HG03060 (cell line): ENCODE measurements at regions not wholly inside any gene's neighbourhood (a gene's known extent, or its start where the extent isn't known, plus 50 kb on each side); places are given as distances from the start of the nearest gene placed in this dataset.

Source experiments
- ATAC-seq: cut with Tn5 transposase; IDR thresholded peaks from one replicate; pipeline ENCODE4 v1.9.1; 2021; ENCODE audit warnings: low read depth, moderate number of reproducible peaks; ENCODE audit not compliant: unreplicated experiment

DNA sequence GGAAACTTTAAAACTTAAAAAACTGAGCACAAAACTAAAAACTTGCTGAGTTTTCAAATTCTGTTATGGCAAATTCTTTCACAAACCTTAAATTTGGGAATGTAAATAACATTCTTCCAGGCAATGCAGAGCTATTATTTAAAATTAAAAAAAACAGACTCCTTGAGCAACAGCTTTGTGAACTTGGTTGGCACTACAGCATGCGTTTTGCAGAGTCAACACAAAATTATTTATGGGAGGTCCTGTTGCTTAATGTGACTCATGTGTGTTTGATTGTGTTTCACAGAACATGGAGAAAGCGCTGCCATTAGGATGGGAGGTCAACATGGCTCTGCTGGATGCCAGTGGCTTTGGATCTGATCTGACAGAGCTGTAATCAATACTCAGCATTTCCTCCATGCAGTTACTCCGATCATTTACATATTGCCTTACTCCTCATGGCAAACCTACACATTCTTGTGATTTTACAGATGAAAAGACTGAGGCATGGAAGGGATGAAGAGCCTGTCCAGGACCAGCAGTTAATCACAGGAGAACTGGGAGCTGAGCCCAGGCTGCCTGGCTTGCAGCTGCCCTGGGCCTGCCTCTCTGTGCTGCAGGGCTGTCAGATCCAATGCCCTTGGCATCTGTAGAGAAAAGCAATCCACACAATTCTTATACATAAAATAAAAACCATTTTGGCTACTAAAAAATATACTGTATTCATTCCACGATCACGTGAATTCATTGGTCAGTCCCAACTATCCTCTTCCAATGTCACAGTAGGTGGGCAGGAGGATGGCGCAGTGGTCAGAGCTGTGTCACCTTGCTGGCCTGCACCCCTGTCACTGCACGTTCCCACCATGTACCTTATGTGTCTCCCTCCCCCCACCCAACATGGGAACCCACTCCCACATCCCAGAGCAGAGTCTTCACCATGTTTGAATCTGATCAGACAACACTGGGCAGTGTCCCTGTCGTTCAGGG is 200.9 kb downstream of the CXCL12 start:
- ATAC-seq = no peak

DNA sequence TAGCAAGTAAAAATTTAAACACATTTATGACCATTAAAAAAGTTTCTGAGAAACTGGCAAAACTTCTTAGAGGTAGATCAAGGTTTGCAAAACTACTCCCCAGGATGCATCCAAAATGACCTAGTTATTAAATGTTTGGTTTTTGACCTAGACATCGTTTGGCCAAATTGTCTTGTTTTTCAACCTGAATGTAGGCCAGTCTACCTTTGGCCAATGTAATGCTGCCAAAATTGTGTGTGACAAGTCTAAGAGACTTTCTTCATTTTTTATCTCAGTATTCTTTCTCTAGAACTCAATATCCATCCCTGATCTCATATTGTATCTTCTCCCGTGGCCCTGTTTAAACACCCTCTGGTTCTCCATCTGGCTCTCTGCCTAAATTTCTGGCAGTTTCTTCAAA is 202.0 kb downstream of the CXCL12 start:
- no peak for ATAC-seq

DNA sequence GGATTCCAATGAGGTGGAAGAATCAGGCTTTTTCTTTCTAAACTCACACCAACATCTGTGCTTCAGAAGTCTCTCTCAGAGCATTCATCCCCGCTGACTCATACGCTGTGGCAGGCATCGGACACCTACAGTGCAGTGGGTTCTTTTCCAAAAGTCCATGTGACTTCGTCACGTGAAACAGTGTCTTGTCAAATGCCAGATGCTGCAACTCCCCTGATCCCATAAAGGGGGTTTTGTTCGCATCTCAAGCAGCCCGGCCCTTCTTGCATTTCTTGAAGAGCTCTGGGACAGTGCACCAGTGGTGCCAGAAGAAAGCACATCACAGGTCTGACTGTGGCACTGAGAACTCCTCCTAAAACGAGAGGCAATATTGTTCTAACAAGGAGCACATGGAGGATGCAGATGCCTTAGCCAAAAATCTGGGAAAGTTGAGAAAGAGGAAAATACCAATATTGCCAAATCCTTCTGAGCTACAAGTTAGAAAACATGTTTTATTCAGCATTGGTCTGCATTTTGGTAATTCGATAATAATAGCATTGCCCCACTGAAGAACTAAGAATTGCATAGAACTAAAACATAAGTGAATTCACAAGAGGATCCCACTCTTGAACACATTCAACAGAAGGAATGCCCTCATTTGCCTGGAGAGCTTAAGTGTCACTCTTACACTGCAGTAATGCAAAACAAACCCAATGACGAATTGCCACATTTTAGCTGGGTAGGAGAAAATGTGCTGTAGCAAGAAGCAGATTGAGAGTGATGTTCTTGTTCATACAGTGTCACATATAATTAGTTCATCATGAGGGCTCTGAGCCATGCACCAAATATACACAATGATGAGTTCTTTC is 204.4 kb downstream of the CXCL12 start:
- no peak for ATAC-seq

DNA sequence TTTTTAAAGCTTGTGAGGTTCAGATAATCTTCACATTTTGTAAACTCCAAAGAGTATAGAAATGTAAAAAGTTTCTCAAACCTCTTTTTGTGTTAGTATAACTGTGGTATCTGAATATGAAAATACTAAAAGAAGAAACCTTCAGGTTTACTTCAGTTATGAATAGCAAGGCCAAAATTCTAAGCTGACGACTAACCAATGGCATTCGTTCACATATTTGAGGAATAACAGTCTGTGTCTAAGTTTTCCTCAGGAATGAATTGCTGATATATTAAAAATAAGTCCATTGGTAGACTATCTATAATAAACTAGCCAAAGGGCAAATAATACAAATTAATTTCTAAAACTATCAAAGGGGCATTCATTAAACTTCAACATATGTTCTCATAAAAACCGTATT is 206.0 kb downstream of the CXCL12 start:
- no peak for ATAC-seq

DNA sequence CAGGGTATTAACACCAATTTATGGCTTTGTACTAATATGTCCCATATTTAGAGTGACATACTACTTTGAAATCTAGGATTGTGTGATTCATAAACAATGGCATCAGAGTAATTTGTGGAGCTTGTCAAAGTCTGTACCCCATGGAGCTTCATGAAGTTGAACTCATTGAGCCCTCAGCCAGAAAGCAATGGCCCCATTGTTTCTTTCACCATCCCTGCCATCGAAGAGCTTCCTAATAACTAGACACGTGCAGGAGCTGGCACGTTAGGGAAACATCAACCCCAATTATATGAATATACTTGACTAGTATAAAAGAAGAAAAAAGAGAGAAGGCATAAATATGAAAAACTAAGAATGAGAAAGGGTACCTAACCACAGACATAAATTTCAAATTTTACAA is 206.6 kb downstream of the CXCL12 start:
- no peak for ATAC-seq

DNA sequence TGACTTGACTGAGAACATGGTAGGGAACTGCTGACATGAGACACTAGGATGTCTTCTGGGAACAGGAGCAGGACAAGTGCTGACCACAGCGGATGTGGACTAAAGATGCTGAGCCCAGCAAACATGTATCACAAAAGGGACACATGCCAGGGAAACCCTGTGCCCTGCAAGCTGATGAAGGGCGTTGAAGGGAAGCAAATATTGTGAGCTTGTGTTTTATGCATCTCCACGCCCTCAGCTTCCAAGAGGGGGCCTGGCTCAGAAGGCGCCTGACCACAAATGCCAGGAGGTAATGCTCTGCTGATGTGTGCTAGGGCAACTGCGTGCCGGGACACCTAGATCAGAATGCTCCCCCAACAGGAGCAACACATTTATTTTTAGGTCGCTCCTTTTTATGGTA is 207.3 kb downstream of the CXCL12 start:
- ATAC-seq = no peak

DNA sequence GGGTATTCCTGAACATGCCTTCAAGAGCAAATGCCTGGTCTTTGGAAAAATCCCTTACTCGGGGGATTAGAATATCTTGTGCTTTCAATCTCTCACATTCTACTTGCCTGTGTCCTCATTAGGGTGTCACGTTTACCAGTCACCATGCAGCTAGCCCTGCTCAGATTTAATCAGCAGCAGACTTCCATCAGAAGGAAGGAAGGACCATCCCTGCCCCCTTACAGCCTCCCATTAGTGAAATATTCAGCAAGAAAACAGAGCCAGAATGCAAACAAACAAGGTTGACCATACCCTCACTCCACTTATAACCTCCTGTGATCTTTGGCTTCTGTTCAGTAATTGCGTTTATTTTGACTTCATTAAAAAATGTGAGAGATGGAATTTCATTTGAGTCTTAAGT is 208.6 kb downstream of the CXCL12 start:
- no peak for ATAC-seq

DNA sequence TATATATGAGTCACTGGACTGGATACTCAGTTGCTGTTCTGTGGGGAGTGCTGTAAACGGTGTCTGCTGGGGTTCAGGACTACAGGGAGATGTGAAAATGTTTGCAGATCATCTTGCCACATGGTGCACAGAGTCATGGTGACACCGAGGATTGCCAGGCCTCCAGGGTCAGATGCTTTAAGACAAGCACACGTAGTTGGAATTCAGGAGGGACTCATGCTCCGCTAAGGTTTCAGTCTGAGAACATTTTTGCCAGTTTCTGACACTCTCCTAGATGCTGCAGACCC is 211.3 kb downstream of the CXCL12 start:
- ATAC-seq = no peak

DNA sequence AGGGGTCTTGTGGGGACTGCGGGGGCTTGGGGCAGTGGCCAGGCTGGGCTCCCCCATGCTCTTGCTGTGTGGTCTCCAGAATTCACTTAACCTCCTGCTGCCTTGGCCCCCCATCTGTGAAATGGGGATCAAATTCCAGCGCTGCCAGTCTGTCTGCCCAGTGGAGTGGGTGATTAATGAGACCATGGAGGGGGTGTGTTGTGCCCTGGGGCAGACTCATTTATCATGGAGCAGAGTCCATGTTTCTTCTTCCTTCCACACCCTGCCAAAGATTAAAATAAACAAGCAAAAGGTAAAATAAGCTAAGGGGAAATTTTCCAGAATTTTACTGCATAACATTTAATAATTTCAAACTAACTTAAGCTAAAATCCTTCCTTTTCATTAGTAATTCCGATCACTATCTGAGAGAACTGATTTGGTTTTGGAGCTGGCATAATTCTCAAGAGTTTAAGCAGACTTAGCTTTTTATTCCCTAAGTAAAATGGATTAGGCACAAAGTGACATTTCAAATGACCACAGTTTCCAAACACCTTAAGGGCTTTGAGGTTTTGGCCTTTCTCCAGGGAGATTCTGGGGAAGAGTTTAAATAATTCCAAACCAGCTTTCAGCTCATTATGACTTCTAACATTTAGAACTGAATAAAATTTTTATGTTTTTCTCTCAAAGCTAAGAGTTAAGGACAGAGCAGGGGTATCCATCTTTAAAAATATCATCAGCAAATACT is 211.9 kb downstream of the CXCL12 start:
- no peak for ATAC-seq

DNA sequence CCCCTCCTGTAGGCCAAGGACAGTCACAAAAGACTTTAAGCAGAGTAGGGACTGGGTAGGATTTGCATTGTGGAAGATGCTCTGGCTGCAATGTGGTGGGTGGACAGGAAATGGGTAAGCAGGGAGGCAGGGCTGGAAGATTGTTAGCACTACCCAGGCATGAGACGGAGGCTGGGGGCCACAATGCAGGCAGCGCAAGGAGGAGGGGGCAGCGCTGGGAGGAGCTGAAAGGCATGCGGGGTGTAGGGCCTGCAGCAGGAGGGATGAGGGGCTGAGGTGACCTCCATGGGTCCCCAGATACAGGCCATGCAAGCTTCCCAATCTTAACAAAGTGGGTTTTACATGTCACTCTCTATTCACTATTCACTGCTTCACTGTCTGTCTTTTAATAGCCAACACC is 213.1 kb downstream of the CXCL12 start:
- ATAC-seq = no peak

DNA sequence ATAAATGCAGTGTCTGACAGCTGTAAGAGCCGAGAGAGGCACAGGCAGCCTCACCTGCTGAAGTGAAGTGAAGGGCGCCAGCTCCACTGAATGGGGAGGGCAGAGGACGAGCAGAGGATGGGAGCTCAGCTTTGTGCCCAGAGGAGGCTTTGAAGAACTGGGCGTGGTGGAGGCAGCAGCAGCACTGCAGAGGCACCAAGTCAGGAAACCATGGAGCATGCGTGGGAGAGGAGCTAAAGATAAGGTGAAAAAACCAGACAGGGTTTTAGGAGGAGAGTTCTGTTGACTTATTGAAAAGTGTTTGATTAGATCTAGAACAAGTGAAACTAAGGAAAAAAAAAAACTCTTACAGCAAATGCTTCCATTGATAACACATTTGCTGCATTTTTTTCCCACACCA is 216.4 kb downstream of the CXCL12 start:
- ATAC-seq = no peak

DNA sequence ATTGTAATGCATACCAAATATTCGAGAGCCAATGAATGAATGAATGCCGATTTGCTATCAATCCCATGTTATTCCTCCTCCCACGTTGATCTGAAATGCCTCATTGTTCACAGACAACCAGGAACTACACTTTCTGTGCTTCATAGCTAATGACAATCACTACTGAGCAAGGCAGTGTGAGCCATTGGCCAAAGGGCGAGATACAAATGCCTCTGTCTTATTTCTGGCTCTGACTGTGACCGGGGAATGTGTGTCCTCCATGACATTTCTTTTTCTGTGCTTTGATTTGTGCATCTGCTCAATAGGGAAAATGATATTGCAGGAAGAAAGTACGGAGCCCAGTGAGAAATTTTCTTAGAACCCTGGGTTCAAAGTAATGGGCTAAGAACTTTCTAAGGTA is 217.1 kb downstream of the CXCL12 start:
- ATAC-seq = no peak

DNA sequence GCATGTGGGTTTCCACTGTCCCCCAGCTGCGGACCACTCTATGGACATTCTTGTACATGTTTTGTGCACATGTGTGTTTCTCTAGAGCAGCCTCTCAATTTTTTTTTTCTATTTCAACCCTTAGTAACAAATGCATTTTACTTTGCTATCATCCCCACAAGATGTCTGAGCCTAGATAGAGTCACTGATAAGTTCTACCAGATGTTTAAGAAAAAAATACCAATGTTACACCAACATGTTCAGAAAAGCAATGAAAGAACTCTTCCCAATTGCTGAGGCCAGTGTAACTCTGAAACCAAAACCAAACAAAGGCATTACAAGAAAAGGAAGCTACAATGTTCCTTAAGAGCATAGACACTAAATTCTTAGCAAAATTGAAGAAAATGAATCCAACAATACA is 218.5 kb downstream of the CXCL12 start:
- no peak for ATAC-seq

DNA sequence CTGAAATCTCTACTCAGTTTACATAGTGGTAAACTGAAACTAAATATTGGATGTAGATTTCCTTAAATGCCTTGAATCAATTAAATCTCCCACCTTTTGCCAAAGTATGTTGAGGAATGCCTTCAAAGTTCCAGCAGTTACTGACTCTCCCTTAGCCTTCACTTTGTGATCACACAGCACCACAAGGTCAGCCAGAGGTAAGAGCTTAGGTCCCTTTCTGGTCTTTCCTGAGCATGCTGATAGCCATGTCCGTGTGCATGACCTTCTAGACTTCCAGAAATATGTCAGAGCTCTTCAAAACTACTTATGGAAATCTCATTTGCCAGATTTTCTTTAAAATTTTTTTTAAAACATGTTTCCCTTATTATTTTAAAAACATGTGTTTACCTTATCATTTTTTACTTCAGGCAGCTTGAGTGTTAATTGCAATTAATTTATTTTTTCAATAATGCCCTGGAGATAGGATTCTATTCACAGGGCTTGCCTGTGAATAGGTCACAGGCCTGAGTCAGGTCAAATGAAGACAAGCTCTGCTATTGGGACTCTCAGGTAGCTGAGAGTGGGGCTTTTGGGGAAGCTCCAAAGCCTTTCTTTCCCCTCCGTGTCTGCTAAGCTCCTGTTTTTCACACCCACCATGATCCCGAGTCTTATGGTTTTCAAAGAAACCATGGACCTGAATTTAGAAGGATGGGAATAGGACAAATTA is 220.5 kb downstream of the CXCL12 start:
- no peak for ATAC-seq

DNA sequence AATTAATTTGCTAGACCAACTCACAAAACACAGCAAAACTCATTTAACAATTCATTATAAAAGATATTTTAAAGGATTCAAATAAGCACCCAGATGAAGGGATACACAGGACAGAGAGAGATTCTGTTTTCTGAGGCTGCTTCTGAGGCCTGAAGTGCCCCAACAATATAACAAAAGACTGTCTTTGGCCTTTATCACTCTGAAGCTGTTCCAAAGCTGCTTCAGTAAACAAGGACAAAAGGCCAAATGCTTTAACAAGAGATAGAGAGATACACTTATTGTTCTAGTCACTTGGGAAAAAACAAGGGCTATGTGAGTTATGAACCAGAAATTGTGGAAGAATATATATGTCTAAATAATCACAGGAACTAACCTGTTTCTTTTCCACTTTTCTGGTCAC is 223.7 kb downstream of the CXCL12 start:
- no peak for ATAC-seq

DNA sequence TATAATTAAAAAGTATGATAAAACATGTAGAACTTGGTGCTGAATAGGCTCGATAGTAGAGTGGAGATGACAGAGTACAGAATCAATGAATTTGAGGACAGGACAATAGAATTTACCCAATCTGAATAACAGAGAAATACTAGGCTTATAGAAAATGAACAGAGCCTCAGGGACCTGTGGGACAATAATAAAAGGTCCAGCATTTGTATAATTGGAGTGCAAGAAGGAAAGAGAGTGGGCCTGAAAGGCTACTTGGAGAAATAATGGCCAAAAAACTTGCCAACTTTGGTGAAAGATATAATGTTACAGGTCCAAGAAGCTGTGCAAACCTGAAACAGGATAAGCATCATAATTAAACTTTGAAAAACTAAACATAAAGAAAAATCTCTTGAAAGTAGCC is 227.3 kb downstream of the CXCL12 start:
- ATAC-seq = no peak

DNA sequence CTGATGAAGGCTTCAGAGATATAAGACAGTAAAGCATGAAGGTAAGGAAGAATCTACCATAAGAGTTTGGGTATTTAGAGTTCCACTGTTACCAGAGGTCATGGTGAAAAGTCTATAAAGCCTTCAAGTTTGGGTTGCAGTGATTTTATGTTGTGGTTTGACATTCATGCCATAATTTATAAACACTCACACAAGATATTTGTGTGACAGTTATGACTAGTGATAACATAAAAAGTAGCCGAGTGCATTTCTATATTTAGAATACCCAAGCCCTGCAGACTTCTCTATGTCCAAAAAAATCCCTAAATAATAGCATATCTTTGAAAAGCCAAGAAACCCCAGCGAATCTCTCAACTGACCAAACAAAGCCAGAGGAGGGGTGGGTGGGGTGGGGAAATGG is 229.9 kb downstream of the CXCL12 start:
- ATAC-seq = no peak

DNA sequence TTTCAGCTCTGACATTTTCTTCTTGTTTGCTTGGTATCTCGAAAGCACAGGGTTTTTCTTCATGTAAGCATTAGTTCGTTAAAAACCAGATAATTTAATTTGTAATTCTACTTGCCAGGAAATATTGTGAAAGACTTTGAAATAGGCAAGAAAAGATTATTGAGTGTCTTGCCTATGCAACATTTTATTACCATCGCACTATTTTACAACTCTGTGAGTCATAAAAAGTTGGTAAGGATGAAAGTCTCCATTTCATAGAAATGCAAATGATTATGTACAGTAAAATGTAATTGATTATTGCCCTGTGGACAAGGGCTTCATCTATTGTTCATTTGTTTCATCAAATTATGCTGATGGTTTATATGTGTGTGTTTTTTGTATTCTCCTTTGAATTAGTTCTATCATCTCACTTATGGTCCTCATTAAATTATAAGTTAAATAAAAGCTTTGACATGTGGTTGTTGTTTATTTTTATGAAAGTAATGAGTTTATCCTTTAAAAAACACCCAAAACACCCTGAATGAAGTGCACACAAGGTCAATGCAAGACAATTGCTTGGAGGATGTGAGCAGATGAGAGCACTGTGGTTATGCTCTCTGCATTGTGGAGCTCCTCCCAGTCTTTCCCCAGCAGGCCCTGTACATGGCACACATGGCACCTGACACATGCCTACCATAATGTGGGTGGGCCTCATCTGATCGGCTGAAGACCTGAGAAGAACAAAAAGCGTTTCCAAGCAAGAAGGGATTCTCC is 230.8 kb downstream of the CXCL12 start:
- ATAC-seq = no peak

DNA sequence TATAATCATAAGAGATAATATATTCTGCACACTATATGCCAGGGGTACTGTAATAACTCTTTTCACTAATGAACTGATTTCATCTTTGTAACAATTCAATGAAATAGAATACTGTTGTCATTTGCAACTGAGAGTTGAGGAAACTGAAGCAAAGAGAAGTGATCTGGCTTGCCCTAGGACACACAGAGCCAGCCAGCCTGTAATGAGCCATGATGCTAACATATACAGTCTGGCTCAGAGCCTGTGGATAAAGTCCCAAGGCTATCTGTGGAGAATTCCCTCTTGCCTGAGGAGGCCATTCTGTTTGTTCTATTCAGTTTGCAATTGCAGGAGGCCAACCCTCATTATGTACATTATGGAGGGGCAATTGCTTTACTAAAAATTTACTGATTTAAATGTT is 241.3 kb downstream of the CXCL12 start:
- no peak for ATAC-seq
